Heart left ventricle (tissue), 13 donors: ENCODE measurements at regions not wholly inside any gene's neighbourhood (a gene's known extent, or its start where the extent isn't known, plus 50 kb on each side); places are given as distances from the start of the nearest gene placed in this dataset.

Experiments used
- CTCF ChIP-seq, 12 donors: fragments of 200-600 bp; sonication (generic) in 4 of 12; IDR thresholded peaks; one replicate each; pipeline versions ENCODE4 v1.5.0 to v1.8.0; 2018 to 2022; ENCODE audit warnings: antibody characterized with exemption in 12 of 12, mild to moderate bottlenecking in 5 of 12
- POLR2A ChIP-seq, 2 donors: fragments of 450-650 bp; IDR thresholded peaks; one replicate each; pipeline ENCODE4 v1.6.1; 2017; ENCODE audit warnings: antibody characterized with exemption in 2 of 2, mild to moderate bottlenecking in 2 of 2, moderate library complexity in 2 of 2
- donor health status: ischemic (EF 13 %, LVEDD 7.1; RV severe dilation, severe dysfunction).
- donor health status: DM: no; HTN: yes; CAD: no.
- donor health status: DM: no; HTN: no; CAD: no.
- donor health status: ischemic (EF 25% LVEDD 6.9; RV normal size, moderate dysfunction).
- donor health status: ischemic (EF 25% LVEDD 5.7; RV mildly dilated, moderate dysfunction).
- donor health status: ischemic (EF 35%, LVEDD 5.7; RV mildly dilated, moderate dysfunction).
- donor health status: nonischemic (EF 11% LVEDD 7.7; RV severe dilation, severe dysfunction).
- donor health status: DM: yes; HTN: yes; CAD: no.
- donor health status: PGD.
- donor health status: ischemic (EF 29% LVEDD 5.4; RV normal size, mild dysfunction).
- donor health status: nonischemic (EF 23%, LVEDD 6.1; RV moderate dilation, normal function).

- TF ChIP-seq POLR2A (IDR thresholded peaks at IDR 0.05) (no peak), CTCF (IDR thresholded peaks at IDR 0.05) (no peak)
Observed at GRCh38 chr12:115801871-115802270, 475.6 kb downstream of the MED13L start.
